K562 (cell line): ENCODE measurements at regions not wholly inside any gene's neighbourhood (a gene's known extent, or its start where the extent isn't known, plus 50 kb on each side); places are given as distances from the start of the nearest gene placed in this dataset.

Experiments used
- AFF4 ChIP-seq: sonication (generic); formaldehyde crosslinking; IDR thresholded peaks from 2 replicates; pipeline ENCODE4 v1.8.0; 2023; ENCODE audit warnings: mild to moderate bottlenecking, missing genetic modification reagents
- CBX2 ChIP-seq: fragments of 200-600 bp; sonication (generic); IDR thresholded peaks from one replicate; pipeline ENCODE4 v1.6.1; 2012; ENCODE audit warnings: mild to moderate bottlenecking, low read length, inconsistent platforms; ENCODE audit not compliant: insufficient read depth, poor library complexity, severe bottlenecking
- CHD1 ChIP-seq: fragments of 200-600 bp; sonication (generic); IDR thresholded peaks from one replicate; pipeline ENCODE4 v1.6.1; 2012; ENCODE audit warnings: mild to moderate bottlenecking, moderate library complexity, low read length, inconsistent platforms
- FOXJ3 ChIP-seq: sonication (generic); formaldehyde crosslinking; IDR thresholded peaks from 2 replicates; pipeline ENCODE4 v1.4.0; 2020; ENCODE audit warnings: mild to moderate bottlenecking, missing genetic modification reagents
- JUND ChIP-seq, 2 experiments: IDR thresholded peaks; 2 replicates in 1 of 2; 3 replicates in 1 of 2; pipeline ENCODE4 v1.6.1; 2011; ENCODE audit warnings: borderline replicate concordance in 2 of 2, low read depth in 2 of 2, low read length in 2 of 2, improper control_type of control experiment in 1 of 2, missing biosample characterization in 1 of 2, missing genetic modification characterization in 1 of 2, missing genetic modification reagents in 1 of 2
- MEIS2 ChIP-seq: fragments of 450-650 bp; IDR thresholded peaks from 2 replicates; pipeline ENCODE4 v1.6.1; 2014; ENCODE audit warnings: mild to moderate bottlenecking; ENCODE audit not compliant: partially characterized antibody
- RBBP5 ChIP-seq: fragments of 200-600 bp; sonication (generic); IDR thresholded peaks from 2 replicates; pipeline ENCODE4 v1.6.1; 2012; ENCODE audit warnings: borderline replicate concordance, mild to moderate bottlenecking, low read length, control low read depth, inconsistent platforms; ENCODE audit not compliant: insufficient read depth, poor library complexity, severe bottlenecking
- STAG1 ChIP-seq: sonication (generic); formaldehyde crosslinking; IDR thresholded peaks from 2 replicates; pipeline ENCODE4 v1.5.0; 2020; ENCODE audit warnings: missing genetic modification reagents, borderline replicate concordance
- XRCC3 ChIP-seq: fragments of 450-650 bp; IDR thresholded peaks from 2 replicates; pipeline ENCODE4 v1.6.1; 2017; ENCODE audit warnings: mild to moderate bottlenecking, moderate library complexity
- ZNF24 ChIP-seq: fragments of 450-650 bp; IDR thresholded peaks from 2 replicates; pipeline ENCODE4 v1.6.1; 2016
- ZNF263 ChIP-seq: sonication (generic); formaldehyde crosslinking; IDR thresholded peaks from 2 replicates; pipeline ENCODE4 v1.8.0; 2022; ENCODE audit warnings: mild to moderate bottlenecking, missing genetic modification reagents, borderline replicate concordance
- ZNF282 ChIP-seq: sonication (generic); formaldehyde crosslinking; IDR thresholded peaks from 2 replicates; pipeline ENCODE4 v1.8.1; 2023; ENCODE audit warnings: missing genetic modification reagents
- ZNF766 ChIP-seq: fragments of 200-800 bp; sonication (Bioruptor generic); conservative IDR thresholded peaks from 2 replicates; pipeline ENCODE4 v1.6.1; 2016; ENCODE audit warnings: missing genetic modification characterization, missing compliant biosample characterization

GRCh38 chr7:49623943-49624342 is 149.5 kb upstream of the VWC2 start:
- TF ChIP-seq XRCC3: no peak
- no peak for TF ChIP-seq ZNF766 (CRISPR knock-in tag)
- no peak for TF ChIP-seq RBBP5
- TF ChIP-seq MEIS2: no peak
- no peak for TF ChIP-seq AFF4 (CRISPR knock-in tag)
- TF ChIP-seq CBX2: no peak
- no peak for TF ChIP-seq ZNF24
- no peak for TF ChIP-seq JUND (IDR thresholded peaks at IDR 0.05; ENCODE audit: borderline replicate concordance, low read depth, low read length)
- TF ChIP-seq JUND (tag; IDR thresholded peaks at IDR 0.05; ENCODE audit: borderline replicate concordance, low read depth, low read length): no peak
- TF ChIP-seq ZNF282: no peak
- no peak for TF ChIP-seq CHD1
- no peak for TF ChIP-seq STAG1
- no peak for TF ChIP-seq ZNF263 (CRISPR knock-in tag)
- TF ChIP-seq FOXJ3: no peak
